ENCODE measurements at regions not wholly inside any gene's neighbourhood (a gene's known extent, or its start where the extent isn't known, plus 50 kb on each side); places are given as distances from the start of the nearest gene placed in this dataset.

GRCh38 chr18:11369556-11369955, 220.2 kb upstream of the PIEZO2 start:
- H3K4me3 ChIP-seq, result no peak overlapping the region
- no peak overlapping the region for H3K9ac ChIP-seq (ENCODE audit: insufficient read depth in 1 of 2, low read depth in 2 of 2, low read length in 2 of 2)
- no peaks in the 10 kb centered on the region for H4K20me1 ChIP-seq (replicated peaks; ENCODE audit: control insufficient read depth, insufficient read depth, low read length)
- no peaks in the 10 kb centered on the region for H3K27me3 ChIP-seq (ENCODE audit: control insufficient read depth in 2 of 2, insufficient read depth in 2 of 2, low read length in 2 of 2)
- H3K4me1 ChIP-seq (replicated peaks in 1 of 2; ENCODE audit: control insufficient read depth in 2 of 2, insufficient read depth in 2 of 2, low read length in 2 of 2), result no peaks in the 10 kb centered on the region
- intact Hi-C loops (cut with micrococcal nuclease), result no loop called here
- ChIA-PET POLR2A (no interaction called here), CTCF (ENCODE audit: low intra/inter-chr PET ratio) (no interaction called here)
- ATAC-seq (no peak), FAIRE-seq (no peak), DNase-seq (ENCODE audit: extremely low read depth in 1 of 4, low spot score in 3 of 4) (no peak)
- no peaks in the 10 kb centered on the region for H3K9me3 ChIP-seq (replicated peaks; ENCODE audit: control insufficient read depth, insufficient read depth, low read depth, low read length)
- no peak overlapping the region for H2AFZ ChIP-seq (ENCODE audit: low read depth, low read length)
- H3K79me2 ChIP-seq (ENCODE audit: control insufficient read depth, insufficient read depth, low read length), result no peaks in the 10 kb centered on the region
- no TSS peak for BruUV-seq (replicated peaks)
- H3K4me2 ChIP-seq (ENCODE audit: insufficient read depth, low read length), result no peak overlapping the region
- no peaks in the 10 kb centered on the region for H3K36me3 ChIP-seq (ENCODE audit: control insufficient read depth, insufficient read depth, low read length)
- TF ChIP-seq ARID4B (CRISPR knock-in tag; IDR thresholded peaks at IDR 0.05) (no peak), DMBX1 (CRISPR knock-in tag; IDR thresholded peaks at IDR 0.05; ENCODE audit: borderline replicate concordance) (no peak), MED1 (CRISPR knock-in tag; IDR thresholded peaks at IDR 0.05; ENCODE audit: borderline replicate concordance) (no peak), FOS (IDR thresholded peaks at IDR 0.05; ENCODE audit: extremely low read depth, insufficient read length) (no peak), MCM2 (IDR thresholded peaks at IDR 0.05; ENCODE audit: low read depth) (no peak), ZFP1 (CRISPR knock-in tag; IDR thresholded peaks at IDR 0.05) (no peak), SMC3 (conservative IDR thresholded peaks at IDR 0.05; ENCODE audit: insufficient read depth, low read depth, low read length) (no peak), HOXB6 (CRISPR knock-in tag; IDR thresholded peaks at IDR 0.05; ENCODE audit: borderline replicate concordance) (no peak), ZNF23 (CRISPR knock-in tag; IDR thresholded peaks at IDR 0.05) (no peak), HNRNPLL (IDR thresholded peaks at IDR 0.05; ENCODE audit: low read depth, low read length, poor library complexity, severe bottlenecking) (no peak), MTA2 (IDR thresholded peaks at IDR 0.05; ENCODE audit: low read depth) (no peak), USF1 (CRISPR knock-in tag; IDR thresholded peaks at IDR 0.05) (no peak), ZNF408 (CRISPR knock-in tag; IDR thresholded peaks at IDR 0.05; ENCODE audit: low read depth) (no peak)
- no peak overlapping the region for H3K27ac ChIP-seq (ENCODE audit: extremely low read depth, low read depth, low read length)
- 0% methylated on average over 6 of the region's 7 CpGs for WGBS (ENCODE audit: insufficient coverage, low coverage, missing lambda C conversion rate)
- no peaks in the 10 kb centered on the region for H3K9me1 ChIP-seq (ENCODE audit: control insufficient read depth, insufficient read depth, low read length)
- in situ Hi-C loops (cut with MboI), result no loop called here

Data from K562 (cell line).